Liver (tissue), 3 donors: ENCODE measurements at regions not wholly inside any gene's neighbourhood (a gene's known extent, or its start where the extent isn't known, plus 50 kb on each side); places are given as distances from the start of the nearest gene placed in this dataset.

ENCODE experiments used
- CTCF ChIP-seq: fragments of 150-350 bp; IDR thresholded peaks from 2 replicates; pipeline ENCODE4 v1.5.1; 2017; ENCODE audit warnings: improper control_type of control experiment, low read depth, low read length; ENCODE audit not compliant: missing input control
- EGR1 ChIP-seq, 2 donors: IDR thresholded peaks; 2 replicates each; pipeline ENCODE4 v1.6.1; 2016 to 2018; ENCODE audit warnings: antibody characterized with exemption in 2 of 2, low read depth in 2 of 2
- GABPA ChIP-seq, 2 donors: IDR thresholded peaks in 1 of 2; conservative IDR thresholded peaks in 1 of 2; 2 replicates each; pipeline ENCODE4 v1.6.1; 2016; ENCODE audit warnings: antibody characterized with exemption in 2 of 2, mild to moderate bottlenecking in 1 of 2, moderate library complexity in 1 of 2
- HNF4A ChIP-seq, 2 donors: conservative IDR thresholded peaks; 2 replicates each; pipeline ENCODE4 v1.6.1; 2016; ENCODE audit warnings: antibody characterized with exemption in 2 of 2, mild to moderate bottlenecking in 2 of 2
- HNF4G ChIP-seq: IDR thresholded peaks from 2 replicates; pipeline ENCODE4 v1.6.1; 2016; ENCODE audit warnings: antibody characterized with exemption
- JUND ChIP-seq, 2 donors: IDR thresholded peaks; 2 replicates each; pipeline ENCODE4 v1.6.1; 2016; ENCODE audit warnings: antibody characterized with exemption in 2 of 2
- MAX ChIP-seq: IDR thresholded peaks from 2 replicates; pipeline ENCODE4 v1.6.1; 2016; ENCODE audit warnings: antibody characterized with exemption
- NR2F2 ChIP-seq: IDR thresholded peaks from 2 replicates; pipeline ENCODE4 v1.6.1; 2016; ENCODE audit warnings: antibody characterized with exemption
- RAD21 ChIP-seq, 2 donors: IDR thresholded peaks; 2 replicates each; pipeline ENCODE4 v1.6.1; 2016; ENCODE audit warnings: antibody characterized with exemption in 2 of 2, mild to moderate bottlenecking in 2 of 2
- REST ChIP-seq: IDR thresholded peaks from 2 replicates; pipeline ENCODE4 v1.6.1; 2016; ENCODE audit warnings: antibody characterized with exemption, mild to moderate bottlenecking
- SP1 ChIP-seq: IDR thresholded peaks from 2 replicates; pipeline ENCODE4 v1.6.1; 2018; ENCODE audit warnings: antibody characterized with exemption, mild to moderate bottlenecking
- TAF1 ChIP-seq: conservative IDR thresholded peaks from 2 replicates; pipeline ENCODE4 v1.6.1; 2016; ENCODE audit warnings: antibody characterized with exemption, mild to moderate bottlenecking
- YY1 ChIP-seq: IDR thresholded peaks from 2 replicates; pipeline ENCODE4 v1.6.1; 2016; ENCODE audit warnings: antibody characterized with exemption, mild to moderate bottlenecking
- ZBTB33 ChIP-seq: IDR thresholded peaks from 2 replicates; pipeline ENCODE4 v1.6.1; 2016; ENCODE audit warnings: antibody characterized with exemption
- donor health status: healthy.
- donor health status: healthy.

GRCh38 chr7:84803979-84804378, 382.9 kb downstream of the SEMA3D start:
- TF ChIP-seq CTCF (no peak), NR2F2 (no peak), RAD21 (IDR thresholded peaks at IDR 0.05) (no peak), ZBTB33 (no peak), EGR1 (IDR thresholded peaks at IDR 0.05; ENCODE audit: low read depth in 2 of 2) (no peak), YY1 (no peak), TAF1 (no peak), GABPA (IDR thresholded peaks at IDR 0.05 in 1 of 2, conservative IDR thresholded peaks at IDR 0.05 in 1 of 2) (no peak), HNF4G (no peak), MAX (no peak), REST (no peak), HNF4A (conservative IDR thresholded peaks at IDR 0.05) (no peak), JUND (IDR thresholded peaks at IDR 0.05) (no peak), SP1 (no peak)
